ENCODE measurements at regions not wholly inside any gene's neighbourhood (a gene's known extent, or its start where the extent isn't known, plus 50 kb on each side); places are given as distances from the start of the nearest gene placed in this dataset.

DNA sequence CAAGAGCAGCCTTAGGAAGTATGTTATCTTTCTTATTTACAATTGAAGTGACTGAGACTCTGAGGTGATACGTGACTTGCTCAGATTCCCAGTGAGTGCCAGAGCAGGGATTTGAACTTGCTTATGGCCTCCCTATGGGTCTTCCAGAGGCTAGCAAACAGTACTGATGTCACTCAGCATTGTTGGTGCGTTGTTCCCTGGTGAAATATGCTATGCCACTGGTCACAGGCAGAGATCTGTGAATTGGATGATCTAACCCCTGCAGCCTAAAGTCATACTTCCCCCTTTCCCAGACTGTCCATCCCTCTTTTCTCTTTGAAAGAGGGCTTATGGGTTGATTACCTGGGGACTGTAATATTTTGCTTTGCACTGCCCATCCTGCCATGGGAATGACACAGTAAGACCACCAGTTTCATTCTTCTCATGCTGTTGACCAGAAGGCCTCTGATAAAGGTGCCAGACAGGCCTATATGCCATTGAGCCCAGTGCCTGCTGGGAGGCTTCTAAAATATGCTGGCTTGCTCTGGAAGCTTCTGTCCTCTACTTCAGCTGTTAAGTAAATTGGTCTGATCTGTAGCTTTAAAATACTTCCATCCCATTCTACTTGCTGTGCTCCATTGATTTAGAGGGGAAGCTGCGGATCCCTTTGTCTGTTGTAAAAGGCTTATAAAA lies 152.2 kb upstream of the E2F8 start:
- Mint-ChIP-seq H3K4me1 (no peaks in the 10 kb centered on the region), H3K36me3 (no peaks in the 10 kb centered on the region), H3K4me3 (no peak overlapping the region), H3K9me3 (peaks cover 5% of the 10 kb centered on the region), H3K27me3 (peaks cover 7% of the 10 kb centered on the region), H3K27ac (no peak overlapping the region)

DNA sequence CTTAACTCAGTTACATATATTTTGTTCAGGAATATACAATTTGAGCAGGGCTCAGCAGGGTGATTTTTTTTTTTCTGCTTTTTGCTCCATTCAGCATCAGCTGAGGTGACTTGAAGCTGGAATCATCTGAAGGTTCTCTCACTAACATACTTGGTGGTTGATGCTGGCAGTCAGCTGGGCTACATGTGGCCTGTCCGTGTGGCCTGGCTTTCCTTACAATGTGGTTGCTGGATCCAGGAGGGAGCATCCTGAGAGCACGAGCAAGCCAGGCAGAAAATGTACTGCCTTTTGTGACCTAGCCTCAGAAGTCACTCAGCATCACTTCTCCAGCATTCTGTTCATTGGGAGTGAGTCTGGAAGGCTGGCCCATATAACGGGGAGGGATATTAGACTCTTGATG lies 151.6 kb upstream of the E2F8 start:
- peaks cover 5% of the 10 kb centered on the region for H3K9me3 Mint-ChIP-seq
- H3K27ac Mint-ChIP-seq: no peak overlapping the region
- no peaks in the 10 kb centered on the region for H3K4me1 Mint-ChIP-seq
- no peak overlapping the region for H3K4me3 Mint-ChIP-seq
- peaks cover 7% of the 10 kb centered on the region for H3K27me3 Mint-ChIP-seq
- H3K36me3 Mint-ChIP-seq: no peaks in the 10 kb centered on the region

DNA sequence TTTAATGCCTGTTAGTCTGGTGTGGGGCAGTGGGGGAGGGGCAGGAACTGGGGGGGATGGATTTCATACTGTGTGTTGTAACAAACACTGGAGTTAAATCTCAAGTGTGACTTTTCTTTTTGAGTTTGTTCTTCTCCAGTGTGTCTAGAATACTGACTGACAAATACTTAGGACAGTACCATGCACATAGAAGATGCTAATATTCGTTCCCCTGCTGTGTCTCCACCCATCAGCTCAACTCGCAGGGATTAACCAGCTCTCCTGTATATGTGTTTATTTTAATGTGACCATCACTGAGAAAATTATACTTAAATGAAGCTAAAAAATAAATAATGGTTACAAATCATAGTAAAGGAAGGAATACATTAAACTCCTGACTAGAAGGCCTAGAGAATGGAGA lies 150.9 kb upstream of the E2F8 start:
- Mint-ChIP-seq H3K4me3 (no peak overlapping the region), H3K4me1 (no peaks in the 10 kb centered on the region), H3K27ac (no peak overlapping the region), H3K36me3 (no peaks in the 10 kb centered on the region), H3K9me3 (peaks cover 5% of the 10 kb centered on the region), H3K27me3 (peaks cover 7% of the 10 kb centered on the region)

DNA sequence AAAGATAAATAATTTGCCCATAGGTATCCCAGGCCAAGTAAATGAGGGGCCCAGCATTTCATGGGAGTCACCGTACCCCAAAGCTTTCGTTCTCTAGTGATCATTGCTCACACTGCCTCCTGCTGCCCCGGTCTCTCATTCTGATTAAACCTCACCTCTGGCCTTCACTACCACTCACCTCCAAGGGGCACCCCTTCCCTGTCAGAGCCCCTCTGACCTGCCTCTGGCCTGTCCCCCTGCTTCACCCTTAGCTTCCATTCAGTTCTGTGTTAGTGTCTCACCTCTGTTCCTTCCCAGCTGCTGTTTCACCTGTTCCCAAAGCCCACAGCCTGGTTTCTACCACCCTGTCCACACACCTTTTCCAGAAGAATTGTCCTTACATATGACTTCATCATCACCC lies 150.3 kb upstream of the E2F8 start:
- Mint-ChIP-seq H3K4me1 (no peaks in the 10 kb centered on the region), H3K9me3 (peaks cover 5% of the 10 kb centered on the region), H3K36me3 (no peaks in the 10 kb centered on the region), H3K27ac (no peak overlapping the region), H3K27me3 (peaks cover 5% of the 10 kb centered on the region), H3K4me3 (no peak overlapping the region)

DNA sequence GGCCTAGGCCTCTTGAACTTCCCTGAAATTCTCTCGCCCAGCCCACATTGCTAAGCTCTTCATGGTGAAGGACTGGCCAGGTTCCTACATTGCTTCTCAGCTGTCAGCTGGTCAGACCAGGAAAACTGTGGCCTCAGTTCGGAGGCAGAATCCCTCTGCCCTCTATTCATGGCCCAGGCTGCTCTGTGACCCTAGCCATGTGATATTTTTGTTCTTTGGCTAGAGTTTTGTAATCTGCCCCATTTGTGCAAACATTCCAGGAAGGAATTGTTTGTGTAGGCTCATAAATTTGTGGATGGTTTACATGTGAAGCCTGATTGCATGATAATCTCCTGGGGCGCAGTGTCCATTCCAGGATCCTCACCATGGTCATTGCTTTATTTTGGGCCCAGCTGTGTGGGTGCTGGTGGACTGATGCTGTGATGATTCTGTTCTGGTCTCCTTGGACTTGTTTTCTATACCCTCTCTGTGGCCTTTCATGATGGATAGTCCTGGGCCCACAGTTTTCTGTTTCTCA lies 149.1 kb upstream of the E2F8 start:
- Mint-ChIP-seq H3K36me3 (no peaks in the 10 kb centered on the region), H3K27ac (no peak overlapping the region), H3K4me1 (no peaks in the 10 kb centered on the region), H3K4me3 (no peak overlapping the region), H3K27me3 (peaks cover 3% of the 10 kb centered on the region), H3K9me3 (peaks cover 5% of the 10 kb centered on the region)

DNA sequence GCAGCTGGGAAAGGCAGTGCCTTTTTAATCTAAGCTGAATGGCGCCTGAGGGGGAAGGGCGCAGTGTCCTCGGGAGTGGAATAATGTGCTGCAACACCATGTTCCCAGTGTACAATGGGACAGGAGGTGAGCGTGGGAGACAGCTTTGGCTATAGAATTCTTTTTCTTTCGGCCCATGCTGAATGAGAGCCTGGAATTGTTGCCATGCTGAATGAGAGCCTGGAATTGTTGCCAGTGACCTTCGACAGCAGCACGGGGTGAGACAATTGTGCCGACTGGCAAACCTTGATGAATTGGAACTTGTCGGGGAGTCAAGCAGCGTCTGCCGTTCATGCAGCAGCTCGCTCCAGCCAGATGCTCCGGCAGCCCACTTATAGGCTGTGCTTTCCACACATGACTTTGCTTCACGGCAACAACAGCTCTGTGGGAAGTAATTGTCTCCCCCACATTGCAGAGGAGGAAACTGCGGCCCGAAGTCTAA lies 141.4 kb upstream of the E2F8 start:
- Mint-ChIP-seq H3K4me1 (no peaks in the 10 kb centered on the region), H3K4me3 (no peak overlapping the region), H3K27ac (no peak overlapping the region), H3K9me3 (no peaks in the 10 kb centered on the region), H3K27me3 (peaks cover 7% of the 10 kb centered on the region), H3K36me3 (no peaks in the 10 kb centered on the region)

DNA sequence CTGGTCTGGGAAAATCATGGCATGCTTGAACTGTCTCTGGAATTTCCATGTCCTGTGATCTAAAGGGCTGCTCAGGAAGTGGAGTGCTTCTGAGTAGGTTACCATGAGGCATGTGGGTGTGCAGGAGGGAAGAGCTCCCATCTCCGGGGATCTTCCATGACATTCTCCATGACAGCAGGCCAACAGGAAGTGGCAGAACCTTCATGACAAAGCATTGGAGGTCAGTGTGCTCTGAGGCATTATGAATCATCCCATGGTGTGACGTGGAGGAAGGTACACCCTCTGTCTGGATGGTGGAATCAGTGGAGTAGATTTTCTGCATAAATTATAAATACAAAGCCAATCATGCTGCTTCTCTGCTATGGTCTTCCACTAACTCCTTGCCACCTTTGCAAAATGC lies 139.6 kb upstream of the E2F8 start:
- no peak overlapping the region for H3K27ac Mint-ChIP-seq
- H3K27me3 Mint-ChIP-seq: peaks cover 7% of the 10 kb centered on the region
- no peaks in the 10 kb centered on the region for H3K36me3 Mint-ChIP-seq
- H3K4me1 Mint-ChIP-seq: no peaks in the 10 kb centered on the region
- no peak overlapping the region for H3K4me3 Mint-ChIP-seq
- no peaks in the 10 kb centered on the region for H3K9me3 Mint-ChIP-seq

DNA sequence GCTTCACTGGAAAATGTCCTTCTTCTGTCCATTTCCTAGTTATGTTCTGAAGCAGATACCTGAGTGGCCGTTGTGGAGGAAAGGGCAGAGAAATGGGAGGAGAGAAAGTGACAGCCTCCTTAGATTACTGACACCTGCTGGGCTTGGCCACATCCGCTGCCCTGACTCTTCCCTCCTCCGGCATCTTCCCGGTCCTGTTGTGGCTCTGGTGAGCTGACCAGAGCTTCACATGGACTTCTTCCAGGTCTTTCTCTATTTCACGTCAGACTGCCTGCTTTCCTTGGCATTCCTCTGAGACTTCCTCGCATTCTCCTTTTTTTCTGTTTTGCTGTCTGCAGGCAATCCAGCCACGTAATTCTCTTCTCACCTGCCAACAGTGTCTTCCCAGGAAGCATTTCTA lies 138.7 kb upstream of the E2F8 start:
- Mint-ChIP-seq H3K9me3 (no peaks in the 10 kb centered on the region), H3K27ac (no peak overlapping the region)

DNA sequence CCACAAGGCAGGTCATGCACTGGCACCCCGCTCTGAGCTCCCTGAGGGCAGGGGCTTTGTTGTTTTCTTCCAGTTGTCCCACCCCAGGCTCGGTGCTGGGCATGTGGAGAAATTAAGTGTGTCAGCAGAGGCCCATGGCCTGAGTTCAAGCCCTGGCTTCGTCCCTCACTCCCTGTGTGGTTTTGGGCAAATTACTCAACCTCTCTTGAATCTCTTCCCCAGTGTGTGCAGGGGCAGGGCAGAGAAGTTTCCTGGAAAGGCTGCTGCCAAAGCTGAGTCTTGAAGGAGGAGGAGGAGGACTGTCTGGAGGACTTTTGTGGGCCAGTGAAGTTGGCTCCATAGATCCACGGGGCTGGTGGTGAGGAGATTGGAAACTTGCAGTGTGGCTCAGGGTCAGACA lies 138.1 kb upstream of the E2F8 start:
- Mint-ChIP-seq H3K27ac (no peak overlapping the region), H3K4me3 (no peak overlapping the region), H3K4me1 (no peaks in the 10 kb centered on the region), H3K27me3 (peaks cover 12% of the 10 kb centered on the region), H3K9me3 (no peaks in the 10 kb centered on the region), H3K36me3 (no peaks in the 10 kb centered on the region)

More for the DNA sequence above, 138.7 kb upstream of the E2F8 start:
- peaks cover 11% of the 10 kb centered on the region for H3K27me3 Mint-ChIP-seq
- no peaks in the 10 kb centered on the region for H3K36me3 Mint-ChIP-seq
- H3K4me3 Mint-ChIP-seq: no peak overlapping the region
- H3K4me1 Mint-ChIP-seq: no peaks in the 10 kb centered on the region

DNA sequence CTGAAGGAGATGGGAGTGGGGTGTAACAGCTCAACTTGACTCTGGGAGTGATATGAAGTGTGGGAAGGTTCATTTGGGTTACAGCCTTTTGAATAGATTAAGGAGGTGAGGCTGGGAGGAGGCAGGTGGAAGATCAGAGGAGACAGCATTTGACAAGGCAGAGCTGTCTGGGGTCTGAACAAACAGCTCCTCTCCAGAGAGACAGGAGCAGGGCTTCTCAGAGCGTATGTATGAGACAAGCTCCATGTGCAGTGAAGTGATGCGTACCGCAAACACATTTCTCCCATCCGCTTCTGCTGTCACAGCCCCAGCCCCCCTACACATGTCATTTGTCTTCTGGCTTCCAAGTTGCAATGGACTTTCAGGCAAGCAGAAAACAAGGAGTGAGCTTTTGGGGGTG lies 137.1 kb upstream of the E2F8 start:
- no peak overlapping the region for H3K4me3 Mint-ChIP-seq
- peaks cover 12% of the 10 kb centered on the region for H3K27me3 Mint-ChIP-seq
- H3K9me3 Mint-ChIP-seq: no peaks in the 10 kb centered on the region
- no peaks in the 10 kb centered on the region for H3K36me3 Mint-ChIP-seq
- no peaks in the 10 kb centered on the region for H3K4me1 Mint-ChIP-seq
- no peak overlapping the region for H3K27ac Mint-ChIP-seq

DNA sequence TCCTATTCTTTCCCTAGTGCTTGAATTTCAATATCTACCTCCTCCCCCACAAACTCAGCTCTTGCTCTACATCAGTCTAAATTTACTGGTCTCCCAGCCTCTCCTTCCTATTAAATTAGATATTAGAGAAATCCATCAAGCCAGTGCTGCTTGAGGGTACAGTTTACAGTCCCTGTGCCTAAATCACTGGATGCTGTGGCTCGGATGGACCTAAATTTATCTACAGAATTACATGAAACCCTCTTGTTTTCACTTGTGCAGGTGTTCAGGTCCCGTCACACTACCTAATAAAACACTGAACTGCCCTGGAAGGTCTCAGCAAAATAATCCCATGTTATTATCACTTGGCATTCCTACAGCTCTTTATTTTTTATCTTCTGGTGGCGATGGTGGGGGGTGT lies 134.7 kb upstream of the E2F8 start:
- Mint-ChIP-seq H3K9me3 (no peaks in the 10 kb centered on the region), H3K4me3 (no peak overlapping the region), H3K4me1 (no peaks in the 10 kb centered on the region), H3K27me3 (peaks cover 11% of the 10 kb centered on the region), H3K27ac (no peak overlapping the region), H3K36me3 (no peaks in the 10 kb centered on the region)

DNA sequence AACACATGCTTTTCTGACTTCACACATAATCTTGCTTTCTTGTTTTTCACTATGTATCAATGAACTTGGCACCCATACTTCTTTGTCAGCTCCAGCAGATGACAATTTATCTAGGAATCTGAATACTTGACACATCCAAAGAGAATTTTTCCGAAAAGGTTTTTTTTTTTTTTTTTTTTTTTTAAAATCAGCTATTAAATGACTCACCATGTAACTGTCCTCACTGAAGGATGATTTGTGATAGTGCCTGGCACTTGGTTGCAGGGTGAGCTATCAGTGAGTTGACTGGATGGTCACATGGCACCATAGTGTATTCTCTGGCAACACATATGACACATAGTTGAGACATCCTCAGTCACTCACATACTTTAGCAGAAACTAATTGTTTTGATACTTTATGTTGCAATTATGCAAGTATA lies 133.4 kb upstream of the E2F8 start:
- Mint-ChIP-seq H3K27me3 (peaks cover 9% of the 10 kb centered on the region), H3K27ac (no peak overlapping the region), H3K36me3 (no peaks in the 10 kb centered on the region), H3K4me1 (no peaks in the 10 kb centered on the region), H3K4me3 (no peak overlapping the region), H3K9me3 (no peaks in the 10 kb centered on the region)

DNA sequence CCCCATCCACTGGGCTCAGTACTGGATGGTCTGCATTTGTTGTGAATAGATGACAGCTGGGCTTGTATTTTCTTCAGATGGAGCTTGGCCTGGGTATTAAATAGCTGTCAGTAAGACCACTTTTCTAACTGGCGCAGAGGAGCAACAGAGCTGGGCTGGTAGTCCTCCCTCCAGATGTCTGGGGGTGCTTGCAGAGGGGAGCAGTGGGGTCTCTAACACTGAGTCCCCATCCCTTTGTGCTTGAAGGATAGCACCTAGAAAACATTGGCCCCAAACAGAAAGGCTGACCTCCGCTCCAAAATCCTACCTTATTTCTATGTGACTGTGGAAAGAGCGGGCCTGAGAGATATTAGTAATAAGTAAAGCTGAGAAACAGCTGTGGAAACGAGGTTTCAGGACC lies 131.6 kb upstream of the E2F8 start:
- H3K27ac Mint-ChIP-seq: no peak overlapping the region
- no peaks in the 10 kb centered on the region for H3K9me3 Mint-ChIP-seq
- no peaks in the 10 kb centered on the region for H3K4me1 Mint-ChIP-seq
- H3K36me3 Mint-ChIP-seq: no peaks in the 10 kb centered on the region
- H3K4me3 Mint-ChIP-seq: no peak overlapping the region
- peaks cover 9% of the 10 kb centered on the region for H3K27me3 Mint-ChIP-seq

DNA sequence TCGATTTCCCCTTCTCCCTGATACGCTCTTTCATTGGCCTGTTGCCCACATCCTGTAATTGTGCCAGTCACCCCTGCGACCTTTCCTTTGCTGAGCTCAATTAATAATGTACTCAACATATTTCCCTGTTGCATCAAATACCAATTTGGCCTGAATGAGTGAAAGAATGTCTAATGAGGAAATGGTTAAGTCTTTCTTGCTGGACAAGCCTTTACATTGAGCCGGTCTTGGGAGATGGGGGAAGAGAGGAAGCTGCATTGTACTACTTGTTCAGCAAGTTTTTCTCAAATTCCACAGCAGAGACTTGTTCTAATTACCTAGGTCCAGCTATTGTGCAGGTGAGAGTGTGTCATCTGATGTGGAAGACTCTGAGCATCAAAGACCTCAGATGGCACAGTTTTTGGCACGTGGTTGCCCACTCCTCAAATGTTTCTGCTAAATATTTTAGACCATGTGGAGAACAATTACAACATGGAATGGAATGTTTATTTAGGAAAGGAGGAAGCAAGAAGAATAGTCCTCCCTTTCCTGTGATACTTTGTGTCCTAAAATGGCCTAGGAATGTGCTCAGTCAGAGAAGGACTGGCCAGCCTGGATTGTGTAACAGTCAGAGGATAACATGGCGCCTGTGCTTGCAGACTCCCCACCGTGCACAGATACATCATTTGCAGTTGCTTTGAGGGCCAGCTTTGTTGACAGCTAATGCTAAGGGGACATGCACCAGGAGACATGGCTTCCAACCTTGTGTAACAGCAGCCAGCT lies 129.5 kb upstream of the E2F8 start:
- H3K4me1 Mint-ChIP-seq: no peaks in the 10 kb centered on the region
- H3K27ac Mint-ChIP-seq: no peak overlapping the region
- no peaks in the 10 kb centered on the region for H3K9me3 Mint-ChIP-seq
- no peaks in the 10 kb centered on the region for H3K36me3 Mint-ChIP-seq
- no peak overlapping the region for H3K4me3 Mint-ChIP-seq
- H3K27me3 Mint-ChIP-seq: peaks cover 7% of the 10 kb centered on the region

DNA sequence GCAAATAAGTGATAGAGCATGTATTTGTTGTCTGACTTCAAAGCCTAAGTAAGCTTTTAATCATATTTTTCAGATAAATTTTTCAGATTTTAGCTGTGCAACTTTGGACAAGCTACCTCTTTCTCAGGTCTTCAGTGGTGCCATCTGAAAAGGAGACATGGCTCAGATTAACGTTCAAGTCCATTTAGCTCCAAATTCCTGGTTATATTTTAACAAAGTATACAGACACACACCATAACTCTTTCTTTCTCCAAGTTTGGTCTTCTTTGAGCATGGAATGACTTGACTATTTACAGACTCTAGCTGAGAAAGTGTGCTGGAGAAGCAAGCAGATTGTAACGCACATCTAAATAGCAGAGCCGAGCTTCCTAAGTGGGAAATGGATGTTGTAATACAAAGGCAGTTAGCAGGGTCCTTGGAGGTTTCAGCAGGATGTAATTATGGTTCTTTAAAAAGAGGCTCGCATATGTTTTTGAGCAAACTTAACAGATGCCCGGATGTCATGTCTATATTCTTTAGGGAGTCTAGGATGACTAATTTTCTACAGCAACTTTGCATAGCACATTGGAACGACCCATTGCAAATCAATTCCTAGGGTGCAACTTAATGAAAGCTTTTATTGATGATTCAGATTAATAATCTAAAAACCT lies 128.1 kb upstream of the E2F8 start:
- no peaks in the 10 kb centered on the region for H3K4me1 Mint-ChIP-seq
- no peaks in the 10 kb centered on the region for H3K9me3 Mint-ChIP-seq
- H3K27ac Mint-ChIP-seq: no peak overlapping the region

More for the DNA sequence above, 128.1 kb upstream of the E2F8 start:
- Mint-ChIP-seq H3K4me3 (no peak overlapping the region), H3K27me3 (peaks cover 2% of the 10 kb centered on the region), H3K36me3 (no peaks in the 10 kb centered on the region)

Data from activated naive CD4-positive, alpha-beta T cell treated with anti-CD3 and anti-CD28 coated beads, Interleukin-2, amount 50 U/mL, for 24 hours (primary cell).